Transverse colon (tissue), 4 donors: ENCODE measurements at regions not wholly inside any gene's neighbourhood (a gene's known extent, or its start where the extent isn't known, plus 50 kb on each side); places are given as distances from the start of the nearest gene placed in this dataset.

Experiments used
- DNase-seq: peaks from one replicate; pipeline ENCODE4 v3.0.0-alpha.2; 2019
- H3K27ac ChIP-seq, 4 donors: fragments of 200-600 bp; sonication (generic); 2 replicates each; pipeline ENCODE4 v1.5.1; 2016 to 2018; ENCODE audit warnings: inconsistent platforms in 4 of 4
- H3K27me3 ChIP-seq: fragments of 200-600 bp; sonication (generic); 2 replicates; pipeline ENCODE4 v1.5.1; 2017; ENCODE audit warnings: inconsistent platforms
- H3K36me3 ChIP-seq, 4 donors: fragments of 200-600 bp; sonication (generic); 2 replicates each; pipeline ENCODE4 v1.5.1; 2017 to 2019; ENCODE audit warnings: inconsistent platforms in 4 of 4
- H3K4me1 ChIP-seq, 4 donors: fragments of 200-600 bp; sonication (generic); 2 replicates each; pipeline ENCODE4 v1.5.1; 2017 to 2020; ENCODE audit warnings: inconsistent platforms in 4 of 4
- H3K4me3 ChIP-seq, 4 donors: fragments of 200-600 bp; sonication (generic); 1 replicate in 1 of 4; 2 replicates in 3 of 4; pipeline versions ENCODE4 v1.5.1 to v1.6.1; 2017 to 2019; ENCODE audit warnings: inconsistent platforms in 4 of 4
- H3K9me3 ChIP-seq, 2 donors: fragments of 200-600 bp; sonication (generic); 2 replicates each; pipeline ENCODE4 v1.5.1; 2017 to 2019; ENCODE audit warnings: inconsistent platforms in 2 of 2
- EP300 ChIP-seq: sonication (generic); formaldehyde crosslinking; IDR thresholded peaks from one replicate; pipeline ENCODE4 v1.6.1; 2017; ENCODE audit warnings: antibody characterized with exemption, low read depth
- POLR2A ChIP-seq: fragments of 450-650 bp; IDR thresholded peaks from one replicate; pipeline ENCODE4 v1.6.1; 2016; ENCODE audit warnings: antibody characterized with exemption, mild to moderate bottlenecking, moderate library complexity
- POLR2AphosphoS5 ChIP-seq, 3 donors: sonication (generic); formaldehyde crosslinking; IDR thresholded peaks; one replicate each; pipeline ENCODE4 v1.6.1; 2016; ENCODE audit warnings: antibody characterized with exemption in 3 of 3
- WGBS, 2 donors: methylation state at CpG; one replicate each; pipeline ENCODE4 v1.1.5; 2018; ENCODE audit warnings: low coverage in 1 of 2; 5-methylcytosine and 5-hydroxymethylcytosine counted together
- in situ Hi-C, 4 donors: fragments of 200-750 bp; cut with MboI; loops; one replicate each; pipeline versions ENCODE4 v1.15.0 to v1.15.1; 2017; ENCODE audit warnings: low sequenced_read_pairs in 3 of 4, low pct_ligation_motif_present in 1 of 4, low pct_unique_long_range_greater_than_20kb in 1 of 4
- intact Hi-C: fragments of 100-400 bp; cut with DNase I; formaldehyde crosslinking; loops from one replicate; pipeline ENCODE4 v1.15.1; 2023; ENCODE audit warnings: low total_unique reads
- TF ChIP-seq, protein P1 (sequence below), 5 experiments: fragments of 200-600 bp in 3 of 5; fragments of 450-650 bp in 2 of 5; sonication (generic) in 3 of 5; IDR thresholded peaks; 1 replicate in 2 of 5; 2 replicates in 3 of 5; pipeline ENCODE4 v1.5.1; 2016 to 2017; ENCODE audit warnings: antibody characterized with exemption in 5 of 5, inconsistent platforms in 3 of 5, mild to moderate bottlenecking in 2 of 5, moderate library complexity in 1 of 5

DNA sequence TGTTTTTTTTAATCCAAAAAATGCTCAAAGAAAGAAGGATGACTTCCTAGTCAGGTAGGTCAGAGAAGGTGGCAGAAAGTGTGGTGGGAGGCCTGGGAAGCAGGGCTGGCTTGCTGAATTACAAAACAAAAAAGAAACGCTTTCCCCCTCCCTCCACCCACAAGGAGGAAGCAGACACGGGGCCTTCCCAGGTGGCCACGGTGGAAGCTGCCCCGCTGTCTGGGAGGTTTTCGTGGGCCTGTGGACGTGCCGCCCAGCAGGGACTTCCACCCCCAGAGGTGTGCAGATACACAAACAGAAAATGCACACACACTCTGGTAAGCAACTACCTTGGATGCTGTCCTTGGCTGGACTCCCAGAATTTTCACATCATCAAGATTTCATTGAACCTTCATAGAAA lies 198.2 kb upstream of the CDH4 start:
- 51 to 66% methylated on average over 7 of the region's 7 CpGs for WGBS, 2 donors
- Histone ChIP-seq H3K9me3 (no peaks in the 10 kb centered on the region), H3K36me3 (no peaks in the 10 kb centered on the region), H3K27me3 (no peaks in the 10 kb centered on the region), H3K4me3 (no peak overlapping the region), H3K27ac (no peak overlapping the region), H3K4me1 (no peaks in the 10 kb centered on the region)
- in situ Hi-C loops: no loop called here
- intact Hi-C loops: no loop called here
- DNase-seq: no peak
- TF ChIP-seq POLR2AphosphoS5 (IDR thresholded peaks at IDR 0.05) (no peak), POLR2A (no peak), EP300 (no peak)
- TF ChIP-seq, protein P1, sequence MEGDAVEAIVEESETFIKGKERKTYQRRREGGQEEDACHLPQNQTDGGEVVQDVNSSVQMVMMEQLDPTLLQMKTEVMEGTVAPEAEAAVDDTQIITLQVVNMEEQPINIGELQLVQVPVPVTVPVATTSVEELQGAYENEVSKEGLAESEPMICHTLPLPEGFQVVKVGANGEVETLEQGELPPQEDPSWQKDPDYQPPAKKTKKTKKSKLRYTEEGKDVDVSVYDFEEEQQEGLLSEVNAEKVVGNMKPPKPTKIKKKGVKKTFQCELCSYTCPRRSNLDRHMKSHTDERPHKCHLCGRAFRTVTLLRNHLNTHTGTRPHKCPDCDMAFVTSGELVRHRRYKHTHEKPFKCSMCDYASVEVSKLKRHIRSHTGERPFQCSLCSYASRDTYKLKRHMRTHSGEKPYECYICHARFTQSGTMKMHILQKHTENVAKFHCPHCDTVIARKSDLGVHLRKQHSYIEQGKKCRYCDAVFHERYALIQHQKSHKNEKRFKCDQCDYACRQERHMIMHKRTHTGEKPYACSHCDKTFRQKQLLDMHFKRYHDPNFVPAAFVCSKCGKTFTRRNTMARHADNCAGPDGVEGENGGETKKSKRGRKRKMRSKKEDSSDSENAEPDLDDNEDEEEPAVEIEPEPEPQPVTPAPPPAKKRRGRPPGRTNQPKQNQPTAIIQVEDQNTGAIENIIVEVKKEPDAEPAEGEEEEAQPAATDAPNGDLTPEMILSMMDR (IDR thresholded peaks at IDR 0.05): no peak

DNA sequence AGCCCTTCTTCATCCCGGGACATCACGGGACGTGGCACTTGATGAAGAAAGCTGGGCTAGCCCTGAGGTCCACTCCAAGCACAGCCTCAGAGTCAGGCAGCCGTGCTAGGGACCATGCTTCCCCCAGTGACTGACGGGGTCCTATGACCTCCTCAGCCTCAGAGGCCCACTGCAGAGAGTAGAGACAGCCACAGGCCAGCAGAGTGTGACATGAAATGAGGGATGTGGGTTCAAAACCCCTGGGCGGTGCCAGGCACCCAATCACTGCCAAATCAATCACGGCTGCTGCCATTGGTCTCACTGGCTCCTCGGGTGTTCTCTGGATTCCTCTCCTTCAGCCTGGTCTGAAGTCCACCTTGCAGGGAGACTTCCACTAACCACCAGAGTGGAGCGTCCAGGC lies 197.7 kb upstream of the CDH4 start:
- no peak for DNase-seq
- Histone ChIP-seq H3K27ac (no peak overlapping the region), H3K36me3 (no peaks in the 10 kb centered on the region), H3K4me1 (no peaks in the 10 kb centered on the region), H3K4me3 (no peak overlapping the region), H3K9me3 (no peaks in the 10 kb centered on the region), H3K27me3 (no peaks in the 10 kb centered on the region)
- WGBS, 2 donors: 87% methylated on average over 8 of the region's 9 CpGs; no CpG with 5 or more reads in 1 of the 2 donors
- intact Hi-C loops: no loop called here
- in situ Hi-C loops: no loop called here
- TF ChIP-seq POLR2A (no peak), POLR2AphosphoS5 (IDR thresholded peaks at IDR 0.05) (no peak), EP300 (no peak)
- TF ChIP-seq, protein P1 (IDR thresholded peaks at IDR 0.05): no peak

DNA sequence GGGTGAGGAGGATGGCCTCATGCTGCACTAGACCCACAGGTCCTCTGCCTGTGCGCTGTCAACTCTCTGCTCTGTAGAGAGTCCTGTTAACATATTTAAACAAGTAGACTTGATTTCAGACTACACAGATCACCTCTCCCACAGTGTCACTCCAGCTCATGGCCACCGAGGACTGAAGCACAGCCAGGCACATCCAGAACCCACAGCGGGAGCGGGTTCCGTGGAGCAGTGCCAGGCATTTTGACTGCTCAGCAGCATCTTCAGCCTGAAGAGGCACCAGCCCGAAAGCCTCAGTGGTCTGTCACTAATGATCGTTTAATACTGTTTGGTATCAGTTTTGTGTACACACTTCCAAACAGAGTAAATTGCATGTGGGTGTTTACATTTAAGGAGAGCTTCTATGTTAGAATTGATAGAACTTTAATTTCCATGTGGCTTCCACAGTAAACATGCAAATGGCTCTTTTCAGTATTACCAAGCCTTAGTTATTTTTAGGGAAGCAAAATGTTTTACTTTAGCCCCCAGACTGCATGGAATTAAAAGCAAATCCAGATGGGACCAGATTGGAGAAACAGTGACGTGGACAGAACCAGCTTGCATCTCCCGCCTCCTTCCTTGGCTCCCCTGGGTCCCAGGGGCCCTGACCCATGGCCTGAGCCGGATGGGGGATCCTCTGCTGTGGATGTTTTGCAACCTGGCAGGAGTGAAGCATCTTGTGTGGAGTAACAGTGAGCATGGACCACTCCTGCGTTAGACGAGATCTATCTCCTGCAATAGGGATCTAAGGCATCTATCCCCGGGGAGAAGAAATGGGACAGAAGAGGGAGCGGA lies 196.7 kb upstream of the CDH4 start:
- no peak overlapping the region for H3K4me3 ChIP-seq
- no peaks in the 10 kb centered on the region for H3K27me3 ChIP-seq
- in situ Hi-C loops: no loop called here
- H3K27ac ChIP-seq: peak overlapping the region in 1 of 4 donors; percentile 9
- intact Hi-C loops: no loop called here
- H3K4me1 ChIP-seq: no peaks in the 10 kb centered on the region
- 66 to 76% methylated on average over 6 to 14 of the region's 14 CpGs for WGBS, 2 donors
- no peak for DNase-seq
- no peaks in the 10 kb centered on the region for H3K36me3 ChIP-seq
- TF ChIP-seq POLR2AphosphoS5 (IDR thresholded peaks at IDR 0.05) (no peak), POLR2A (no peak), EP300 (no peak)
- TF ChIP-seq, protein P1 (IDR thresholded peaks at IDR 0.05): no peak
- H3K9me3 ChIP-seq: no peaks in the 10 kb centered on the region

DNA sequence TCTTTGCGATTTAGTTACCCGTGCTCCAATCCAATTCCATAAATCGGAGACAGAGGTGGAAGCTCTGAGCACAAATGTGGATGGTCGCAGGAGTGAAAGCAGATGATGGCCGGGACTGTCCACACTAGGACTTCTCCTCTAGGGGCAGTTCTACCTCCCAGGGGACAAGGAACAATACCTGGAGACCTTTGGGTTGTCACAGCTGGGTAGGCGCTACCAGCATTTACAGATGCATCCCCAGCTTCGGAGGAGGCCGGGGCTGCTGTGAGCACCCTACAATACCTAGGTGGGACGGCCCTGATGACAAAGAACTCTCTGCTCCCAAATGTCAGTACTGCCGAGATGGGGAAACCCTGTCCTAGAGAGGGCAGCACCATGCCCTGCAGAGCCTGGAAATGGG lies 195.9 kb upstream of the CDH4 start:
- TF ChIP-seq EP300 (no peak), POLR2AphosphoS5 (IDR thresholded peaks at IDR 0.05) (no peak), POLR2A (no peak)
- TF ChIP-seq, protein P1 (IDR thresholded peaks at IDR 0.05): no peak
- 70 to 71% methylated on average over 2 to 10 of the region's 10 CpGs for WGBS, 2 donors
- DNase-seq: no peak
- Histone ChIP-seq H3K4me3 (no peak overlapping the region), H3K27ac (peak overlapping the region in 1 of 4 donors; percentile 9), H3K27me3 (no peaks in the 10 kb centered on the region), H3K9me3 (no peaks in the 10 kb centered on the region), H3K36me3 (no peaks in the 10 kb centered on the region), H3K4me1 (no peaks in the 10 kb centered on the region)
- in situ Hi-C loops: no loop called here
- intact Hi-C loops: no loop called here
